KMS-11 (cell line): ENCODE measurements at regions not wholly inside any gene's neighbourhood (a gene's known extent, or its start where the extent isn't known, plus 50 kb on each side); places are given as distances from the start of the nearest gene placed in this dataset.
A peak's percentile ranks its signal among the peaks of the same experiment; 100 is the strongest.

Source experiments
- H2AFZ ChIP-seq: fragments of 200-600 bp; sonication (generic); 2 replicates; pipeline ENCODE4 v1.6.1; 2016; ENCODE audit warnings: antibody characterized with exemption, mixed run types, low read depth
- H3K27ac ChIP-seq: fragments of 200-600 bp; sonication (generic); 2 replicates; pipeline ENCODE4 v1.6.1; 2016; ENCODE audit warnings: mild to moderate bottlenecking, mixed run types
- H3K27me3 ChIP-seq: fragments of 200-600 bp; sonication (generic); 2 replicates; pipeline ENCODE4 v1.6.1; 2017; ENCODE audit warnings: mild to moderate bottlenecking, low read depth, mixed run types, moderate library complexity; ENCODE audit not compliant: insufficient read depth
- H3K36me3 ChIP-seq: fragments of 200-600 bp; sonication (generic); 2 replicates; pipeline ENCODE4 v1.6.1; 2017; ENCODE audit warnings: mild to moderate bottlenecking, mixed run types; ENCODE audit not compliant: insufficient read depth
- H3K4me1 ChIP-seq: fragments of 200-600 bp; sonication (generic); 2 replicates; pipeline ENCODE4 v1.6.1; 2016; ENCODE audit warnings: mild to moderate bottlenecking, low read depth, mixed run types; ENCODE audit not compliant: poor library complexity, severe bottlenecking
- H3K4me2 ChIP-seq: fragments of 200-600 bp; sonication (generic); 2 replicates; pipeline ENCODE4 v1.7.0; 2016; ENCODE audit warnings: mild to moderate bottlenecking, mixed run types
- H3K4me3 ChIP-seq: fragments of 200-600 bp; sonication (generic); IDR thresholded peaks from 2 replicates; pipeline ENCODE4 v1.6.1; 2017; ENCODE audit warnings: low read depth, low read length, mixed read lengths; ENCODE audit not compliant: insufficient read depth
- H3K79me2 ChIP-seq: fragments of 200-600 bp; sonication (generic); 2 replicates; pipeline ENCODE4 v1.6.1; 2016; ENCODE audit warnings: low read depth, mixed run types; ENCODE audit not compliant: insufficient read depth
- H3K9ac ChIP-seq: fragments of 200-600 bp; sonication (generic); 2 replicates; pipeline ENCODE4 v1.6.1; 2016; ENCODE audit warnings: mild to moderate bottlenecking, mixed run types
- H4K20me1 ChIP-seq: fragments of 200-600 bp; sonication (generic); 2 replicates; pipeline ENCODE4 v1.6.1; 2016; ENCODE audit warnings: mild to moderate bottlenecking, mixed run types; ENCODE audit not compliant: insufficient read depth
- TF ChIP-seq, protein P1 (sequence below): fragments of 200-600 bp; sonication (generic); conservative IDR thresholded peaks from 2 replicates; pipeline ENCODE4 v1.6.1; 2017; ENCODE audit warnings: low read depth, mild to moderate bottlenecking, antibody characterized with exemption, low read length, moderate library complexity, mixed read lengths

GRCh38 chr1:193406901-193407300 is 220.5 kb upstream of the B3GALT2 start:
- H3K36me3 ChIP-seq = no peaks in the 10 kb centered on the region
- no peak overlapping the region for H3K27ac ChIP-seq
- no peaks in the 10 kb centered on the region for H4K20me1 ChIP-seq
- H3K4me3 ChIP-seq = no peak overlapping the region
- peaks cover 39% of the 10 kb centered on the region for H3K4me1 ChIP-seq
- TF ChIP-seq, protein P1, sequence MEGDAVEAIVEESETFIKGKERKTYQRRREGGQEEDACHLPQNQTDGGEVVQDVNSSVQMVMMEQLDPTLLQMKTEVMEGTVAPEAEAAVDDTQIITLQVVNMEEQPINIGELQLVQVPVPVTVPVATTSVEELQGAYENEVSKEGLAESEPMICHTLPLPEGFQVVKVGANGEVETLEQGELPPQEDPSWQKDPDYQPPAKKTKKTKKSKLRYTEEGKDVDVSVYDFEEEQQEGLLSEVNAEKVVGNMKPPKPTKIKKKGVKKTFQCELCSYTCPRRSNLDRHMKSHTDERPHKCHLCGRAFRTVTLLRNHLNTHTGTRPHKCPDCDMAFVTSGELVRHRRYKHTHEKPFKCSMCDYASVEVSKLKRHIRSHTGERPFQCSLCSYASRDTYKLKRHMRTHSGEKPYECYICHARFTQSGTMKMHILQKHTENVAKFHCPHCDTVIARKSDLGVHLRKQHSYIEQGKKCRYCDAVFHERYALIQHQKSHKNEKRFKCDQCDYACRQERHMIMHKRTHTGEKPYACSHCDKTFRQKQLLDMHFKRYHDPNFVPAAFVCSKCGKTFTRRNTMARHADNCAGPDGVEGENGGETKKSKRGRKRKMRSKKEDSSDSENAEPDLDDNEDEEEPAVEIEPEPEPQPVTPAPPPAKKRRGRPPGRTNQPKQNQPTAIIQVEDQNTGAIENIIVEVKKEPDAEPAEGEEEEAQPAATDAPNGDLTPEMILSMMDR = peak; percentile 97
- H3K79me2 ChIP-seq = no peaks in the 10 kb centered on the region
- H3K27me3 ChIP-seq = no peaks in the 10 kb centered on the region
- peak overlapping the region; percentile 3; the same call in 1 of the 2 replicates for H2AFZ ChIP-seq
- no peak overlapping the region for H3K9ac ChIP-seq
- peak overlapping the region; percentile 27; the same call in 1 of the 2 replicates for H3K4me2 ChIP-seq

GRCh38 chr1:193404236-193404635 is 217.8 kb upstream of the B3GALT2 start:
- Histone ChIP-seq H3K27ac (no peak overlapping the region), H3K36me3 (no peaks in the 10 kb centered on the region), H3K4me3 (no peak overlapping the region), H3K4me2 (no peak overlapping the region), H3K27me3 (no peaks in the 10 kb centered on the region), H4K20me1 (no peaks in the 10 kb centered on the region), H3K9ac (no peak overlapping the region), H3K79me2 (no peaks in the 10 kb centered on the region), H3K4me1 (peaks cover 34% of the 10 kb centered on the region), H2AFZ (no peak overlapping the region)
- TF ChIP-seq, protein P1 = no peak

DNA sequence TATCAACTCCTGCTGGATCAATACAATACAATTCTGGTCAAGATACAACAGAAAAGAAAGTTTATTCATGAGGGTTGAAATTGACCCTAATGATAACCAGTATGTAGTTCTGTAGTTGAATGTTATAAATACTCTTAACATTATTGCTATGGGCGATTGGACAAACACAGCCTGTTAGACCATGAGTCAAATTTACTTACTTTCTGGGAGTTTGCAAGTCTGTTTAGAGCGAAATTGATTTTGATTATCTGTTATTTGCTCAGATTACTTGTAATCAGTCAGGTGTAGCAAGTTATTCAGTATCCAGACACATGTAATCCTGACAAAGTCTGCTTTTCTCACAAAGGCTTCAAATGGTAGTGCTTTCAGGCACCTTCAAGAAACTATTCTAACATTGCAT is 216.6 kb upstream of the B3GALT2 start:
- Histone ChIP-seq H3K4me1 (peaks cover 22% of the 10 kb centered on the region), H3K79me2 (no peaks in the 10 kb centered on the region), H3K4me2 (no peak overlapping the region), H3K4me3 (no peak overlapping the region), H3K9ac (no peak overlapping the region), H3K27ac (no peak overlapping the region), H3K36me3 (no peaks in the 10 kb centered on the region), H3K27me3 (no peaks in the 10 kb centered on the region), H2AFZ (no peak overlapping the region), H4K20me1 (no peaks in the 10 kb centered on the region)
- TF ChIP-seq, protein P1 = no peak

DNA sequence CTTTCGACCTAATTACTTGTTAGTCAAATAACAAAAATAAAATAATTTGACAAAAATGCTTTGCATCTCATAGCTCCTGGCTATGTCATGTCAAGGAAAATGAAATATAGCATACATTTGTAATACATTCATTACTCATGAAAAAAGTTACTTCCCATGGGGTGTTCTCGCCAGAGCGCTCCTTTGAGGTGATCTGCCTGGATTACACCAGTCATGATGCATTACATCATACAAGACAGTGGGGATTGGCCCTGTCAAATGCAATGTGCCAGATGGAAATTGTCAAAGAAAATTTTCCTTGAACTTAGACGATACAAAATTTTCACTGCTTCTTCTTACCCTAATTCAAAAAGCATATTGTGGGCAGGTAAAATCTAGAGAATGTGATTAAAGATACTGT is 215.6 kb upstream of the B3GALT2 start:
- Histone ChIP-seq H3K4me3 (no peak overlapping the region), H3K27ac (no peak overlapping the region), H3K4me1 (peaks cover 18% of the 10 kb centered on the region), H3K9ac (no peak overlapping the region), H3K27me3 (no peaks in the 10 kb centered on the region), H3K4me2 (no peak overlapping the region), H3K36me3 (no peaks in the 10 kb centered on the region), H2AFZ (no peak overlapping the region), H3K79me2 (no peaks in the 10 kb centered on the region), H4K20me1 (no peaks in the 10 kb centered on the region)
- TF ChIP-seq, protein P1 = no peak
